GM23338 (cell line): ENCODE measurements at regions not wholly inside any gene's neighbourhood (a gene's known extent, or its start where the extent isn't known, plus 50 kb on each side); places are given as distances from the start of the nearest gene placed in this dataset.

Experiments
- ATAC-seq: fragments of 200-7000 bp; cut with Tn5 transposase; 3 replicates; pipeline ENCODE4 v1.9.1; 2020
- DNase-seq: peaks from one replicate; pipeline ENCODE4 v3.0.0-alpha.2; 2015; ENCODE audit warnings: low spot score
- H2AFZ ChIP-seq: fragments of 200-600 bp; sonication (generic); 2 replicates; pipeline ENCODE4 v1.8.0; 2016; ENCODE audit warnings: antibody characterized with exemption, mild to moderate bottlenecking, moderate library complexity
- H3F3A ChIP-seq: fragments of 200-600 bp; sonication (generic); replicated peaks from 2 replicates; pipeline ENCODE4 v1.8.0; 2017; ENCODE audit warnings: antibody characterized with exemption, mixed run types, low read depth
- H3K27ac ChIP-seq: fragments of 200-600 bp; sonication (generic); 2 replicates; pipeline ENCODE4 v1.6.1; 2016; ENCODE audit warnings: low read depth
- H3K27me3 ChIP-seq: fragments of 200-600 bp; sonication (generic); 2 replicates; pipeline ENCODE4 v1.8.0; 2016; ENCODE audit warnings: mild to moderate bottlenecking, mixed run types, moderate library complexity; ENCODE audit not compliant: insufficient read depth
- H3K36me3 ChIP-seq: fragments of 200-600 bp; sonication (generic); 2 replicates; pipeline ENCODE4 v1.8.0; 2016; ENCODE audit warnings: mild to moderate bottlenecking; ENCODE audit not compliant: insufficient read depth
- H3K4me1 ChIP-seq: fragments of 200-600 bp; sonication (generic); 2 replicates; pipeline ENCODE4 v1.8.0; 2016; ENCODE audit warnings: mild to moderate bottlenecking, moderate library complexity; ENCODE audit not compliant: insufficient read depth
- H3K4me2 ChIP-seq: fragments of 200-600 bp; sonication (generic); 2 replicates; pipeline ENCODE4 v1.7.1; 2017; ENCODE audit warnings: mixed run types
- H3K4me3 ChIP-seq: fragments of 200-600 bp; sonication (generic); 2 replicates; pipeline ENCODE4 v1.6.1; 2016; ENCODE audit warnings: mixed run types
- H3K79me2 ChIP-seq: fragments of 200-600 bp; sonication (generic); replicated peaks from 2 replicates; pipeline ENCODE4 v1.8.0; 2017; ENCODE audit warnings: mild to moderate bottlenecking; ENCODE audit not compliant: insufficient read depth
- H3K9me2 ChIP-seq: fragments of 200-600 bp; sonication (generic); 2 replicates; pipeline ENCODE4 v1.8.0; 2017; ENCODE audit not compliant: insufficient read depth
- H4K20me1 ChIP-seq: fragments of 200-600 bp; sonication (generic); replicated peaks from 2 replicates; pipeline ENCODE4 v1.8.0; 2017; ENCODE audit warnings: mild to moderate bottlenecking; ENCODE audit not compliant: insufficient read depth
- H3K27ac Mint-ChIP-seq: 2 replicates; pipeline ENCODE4 v1.8.0; 2020; ENCODE audit warnings: inconsistent platforms, mild to moderate bottlenecking, moderate library complexity, mixed read lengths
- H3K27me3 Mint-ChIP-seq: 3 replicates; pipeline ENCODE4 v1.8.0; 2022; ENCODE audit warnings: low read depth, mild to moderate bottlenecking, moderate library complexity, mixed read lengths, inconsistent platforms; ENCODE audit not compliant: insufficient read depth, poor library complexity
- H3K36me3 Mint-ChIP-seq: 3 replicates; pipeline ENCODE4 v1.8.0; 2021; ENCODE audit warnings: low read depth, mild to moderate bottlenecking, inconsistent platforms, moderate library complexity, mixed read lengths
- H3K4me1 Mint-ChIP-seq: 3 replicates; pipeline ENCODE4 v1.8.0; 2020; ENCODE audit warnings: mild to moderate bottlenecking, inconsistent platforms, mixed read lengths
- H3K4me3 Mint-ChIP-seq: 3 replicates; pipeline ENCODE4 v1.8.0; 2021; ENCODE audit warnings: moderate library complexity, mild to moderate bottlenecking, inconsistent platforms, mixed read lengths
- H3K9me3 Mint-ChIP-seq: 3 replicates; pipeline ENCODE4 v1.8.0; 2020; ENCODE audit warnings: moderate library complexity, mild to moderate bottlenecking, inconsistent platforms, mixed read lengths
- CREB1 ChIP-seq: fragments of 250-450 bp; sonication (Bioruptor Pico); IDR thresholded peaks from 2 replicates; pipeline ENCODE4 v1.5.0; 2020; ENCODE audit warnings: low read depth, mild to moderate bottlenecking, moderate library complexity
- ETS1 ChIP-seq: IDR thresholded peaks from 2 replicates; pipeline ENCODE4 v1.6.1; 2016; ENCODE audit warnings: antibody characterized with exemption
- EZH2 ChIP-seq: fragments of 200-600 bp; sonication (generic); IDR thresholded peaks from one replicate; pipeline ENCODE4 v1.8.0; 2017; ENCODE audit warnings: antibody characterized with exemption, mild to moderate bottlenecking, low read depth; ENCODE audit not compliant: unreplicated experiment
- EZH2phosphoT487 ChIP-seq: fragments of 200-600 bp; sonication (generic); IDR thresholded peaks from one replicate; pipeline ENCODE4 v1.8.1; 2018; ENCODE audit warnings: antibody characterized with exemption; ENCODE audit not compliant: unreplicated experiment
- JUNB ChIP-seq: IDR thresholded peaks from one replicate; pipeline ENCODE4 v1.6.1; 2016; ENCODE audit warnings: antibody characterized with exemption; ENCODE audit not compliant: unreplicated experiment
- NANOG ChIP-seq: IDR thresholded peaks from 2 replicates; pipeline ENCODE4 v1.6.1; 2016; ENCODE audit warnings: antibody characterized with exemption, borderline replicate concordance
- POLR2AphosphoS5 ChIP-seq: IDR thresholded peaks from 2 replicates; pipeline ENCODE4 v1.6.1; 2016; ENCODE audit warnings: antibody characterized with exemption, low read depth
- STAT1 ChIP-seq: IDR thresholded peaks from one replicate; pipeline ENCODE4 v1.6.1; 2016; ENCODE audit warnings: antibody characterized with exemption; ENCODE audit not compliant: unreplicated experiment
- ZNF114 ChIP-seq: fragments of 250-450 bp; sonication (Bioruptor Pico); IDR thresholded peaks from 2 replicates; pipeline ENCODE4 v1.5.0; 2020; ENCODE audit warnings: mild to moderate bottlenecking, moderate library complexity
- ZNF331 ChIP-seq: fragments of 250-450 bp; sonication (Bioruptor Pico); IDR thresholded peaks from 2 replicates; pipeline ENCODE4 v1.5.0; 2020; ENCODE audit warnings: low read depth, mild to moderate bottlenecking, moderate library complexity
- TF ChIP-seq, protein P1 (sequence below): IDR thresholded peaks from one replicate; pipeline ENCODE4 v1.6.1; 2018; ENCODE audit warnings: antibody characterized with exemption; ENCODE audit not compliant: unreplicated experiment
- TF ChIP-seq, protein P2 (sequence below), 2 experiments: fragments of 200-600 bp in 1 of 2; sonication (generic) in 1 of 2; conservative IDR thresholded peaks; 2 replicates each; pipeline versions ENCODE4 v1.5.1 to v1.6.1; 2016 to 2017; ENCODE audit warnings: antibody characterized with exemption in 2 of 2, low read depth in 2 of 2, mild to moderate bottlenecking in 2 of 2, moderate library complexity in 1 of 2

GRCh38 chr10:10403762-10404161, 613.9 kb upstream of the CELF2 start:
- H3K4me1 ChIP-seq, result no peaks in the 10 kb centered on the region
- no peak for DNase-seq
- no peak overlapping the region for H3K27ac Mint-ChIP-seq
- no peaks in the 10 kb centered on the region for H3K27me3 ChIP-seq
- H3K4me3 ChIP-seq, result no peak overlapping the region
- no peaks in the 10 kb centered on the region for H3K79me2 ChIP-seq
- no peak for TF ChIP-seq JUNB
- TF ChIP-seq NANOG, result no peak
- TF ChIP-seq ZNF331, result no peak
- 0 out of 3 replicates have a peak, but pooled peaks cover 2% of the 10 kb centered on the region for H3K36me3 Mint-ChIP-seq
- H3F3A ChIP-seq, result no peaks in the 10 kb centered on the region
- H3K4me1 Mint-ChIP-seq, result no peaks in the 10 kb centered on the region
- no peaks in the 10 kb centered on the region for H4K20me1 ChIP-seq
- H3K9me2 ChIP-seq, result peaks cover 12% of the 10 kb centered on the region
- H3K9me3 Mint-ChIP-seq, result no peaks in the 10 kb centered on the region; the same call in 2 of the 3 replicates
- ATAC-seq, result no peak
- 0 out of 2 replicates have a peak overlapping the region, but pooled peaks have one; percentile 14 for H2AFZ ChIP-seq
- no peak overlapping the region for H3K4me2 ChIP-seq
- H3K4me3 Mint-ChIP-seq, result no peak overlapping the region
- H3K36me3 ChIP-seq, result no peaks in the 10 kb centered on the region
- H3K27ac ChIP-seq, result no peak overlapping the region
- H3K27me3 Mint-ChIP-seq, result no peaks in the 10 kb centered on the region

DNA sequence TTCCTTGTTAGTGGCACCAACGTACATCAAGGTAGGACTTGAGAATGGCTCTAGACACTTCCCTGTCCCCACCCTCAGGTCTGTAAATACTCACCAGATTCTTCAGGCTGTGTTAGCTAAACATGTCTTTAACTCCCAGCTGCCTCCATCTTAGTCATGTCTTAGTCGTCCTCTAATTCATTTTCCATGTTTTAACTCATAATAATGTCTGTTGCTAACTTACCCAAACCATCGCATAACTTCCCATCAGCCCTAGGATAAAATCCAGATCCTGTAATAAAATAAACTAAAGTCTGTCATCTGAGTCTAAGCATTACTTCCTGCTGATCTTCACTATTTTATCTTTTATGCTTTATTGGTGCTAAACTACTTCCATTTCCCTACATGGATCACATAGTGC, 600.0 kb upstream of the CELF2 start:
- Mint-ChIP-seq H3K27me3 (no peaks in the 10 kb centered on the region), H3K9me3 (no peaks in the 10 kb centered on the region), H3K4me1 (peaks cover 12% of the 10 kb centered on the region), H3K27ac (no peak overlapping the region), H3K36me3 (no peaks in the 10 kb centered on the region), H3K4me3 (no peak overlapping the region)
- Histone ChIP-seq H3K9me2 (peaks cover 15% of the 10 kb centered on the region; the same call in 1 of the 2 replicates), H3K79me2 (no peaks in the 10 kb centered on the region), H3F3A (no peaks in the 10 kb centered on the region), H3K27ac (no peak overlapping the region), H3K36me3 (no peaks in the 10 kb centered on the region), H3K4me1 (peaks cover 13% of the 10 kb centered on the region), H3K27me3 (no peaks in the 10 kb centered on the region), H2AFZ (peak overlapping the region; percentile 66; the same call in 1 of the 2 replicates), H4K20me1 (no peaks in the 10 kb centered on the region), H3K4me2 (peak overlapping the region; percentile 54; the same call in 1 of the 2 replicates), H3K4me3 (no peak overlapping the region)
- DNase-seq (no peak), ATAC-seq (no peak)
- TF ChIP-seq POLR2AphosphoS5 (no peak), EZH2 (no peak), ETS1 (no peak), NANOG (no peak), ZNF114 (CRISPR knock-in tag) (no peak), ZNF331 (no peak), EZH2phosphoT487 (no peak), STAT1 (no peak), JUNB (no peak), CREB1 (CRISPR knock-in tag) (no peak)
- TF ChIP-seq, protein P1, sequence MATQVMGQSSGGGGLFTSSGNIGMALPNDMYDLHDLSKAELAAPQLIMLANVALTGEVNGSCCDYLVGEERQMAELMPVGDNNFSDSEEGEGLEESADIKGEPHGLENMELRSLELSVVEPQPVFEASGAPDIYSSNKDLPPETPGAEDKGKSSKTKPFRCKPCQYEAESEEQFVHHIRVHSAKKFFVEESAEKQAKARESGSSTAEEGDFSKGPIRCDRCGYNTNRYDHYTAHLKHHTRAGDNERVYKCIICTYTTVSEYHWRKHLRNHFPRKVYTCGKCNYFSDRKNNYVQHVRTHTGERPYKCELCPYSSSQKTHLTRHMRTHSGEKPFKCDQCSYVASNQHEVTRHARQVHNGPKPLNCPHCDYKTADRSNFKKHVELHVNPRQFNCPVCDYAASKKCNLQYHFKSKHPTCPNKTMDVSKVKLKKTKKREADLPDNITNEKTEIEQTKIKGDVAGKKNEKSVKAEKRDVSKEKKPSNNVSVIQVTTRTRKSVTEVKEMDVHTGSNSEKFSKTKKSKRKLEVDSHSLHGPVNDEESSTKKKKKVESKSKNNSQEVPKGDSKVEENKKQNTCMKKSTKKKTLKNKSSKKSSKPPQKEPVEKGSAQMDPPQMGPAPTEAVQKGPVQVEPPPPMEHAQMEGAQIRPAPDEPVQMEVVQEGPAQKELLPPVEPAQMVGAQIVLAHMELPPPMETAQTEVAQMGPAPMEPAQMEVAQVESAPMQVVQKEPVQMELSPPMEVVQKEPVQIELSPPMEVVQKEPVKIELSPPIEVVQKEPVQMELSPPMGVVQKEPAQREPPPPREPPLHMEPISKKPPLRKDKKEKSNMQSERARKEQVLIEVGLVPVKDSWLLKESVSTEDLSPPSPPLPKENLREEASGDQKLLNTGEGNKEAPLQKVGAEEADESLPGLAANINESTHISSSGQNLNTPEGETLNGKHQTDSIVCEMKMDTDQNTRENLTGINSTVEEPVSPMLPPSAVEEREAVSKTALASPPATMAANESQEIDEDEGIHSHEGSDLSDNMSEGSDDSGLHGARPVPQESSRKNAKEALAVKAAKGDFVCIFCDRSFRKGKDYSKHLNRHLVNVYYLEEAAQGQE, result no peak
- TF ChIP-seq, protein P2, sequence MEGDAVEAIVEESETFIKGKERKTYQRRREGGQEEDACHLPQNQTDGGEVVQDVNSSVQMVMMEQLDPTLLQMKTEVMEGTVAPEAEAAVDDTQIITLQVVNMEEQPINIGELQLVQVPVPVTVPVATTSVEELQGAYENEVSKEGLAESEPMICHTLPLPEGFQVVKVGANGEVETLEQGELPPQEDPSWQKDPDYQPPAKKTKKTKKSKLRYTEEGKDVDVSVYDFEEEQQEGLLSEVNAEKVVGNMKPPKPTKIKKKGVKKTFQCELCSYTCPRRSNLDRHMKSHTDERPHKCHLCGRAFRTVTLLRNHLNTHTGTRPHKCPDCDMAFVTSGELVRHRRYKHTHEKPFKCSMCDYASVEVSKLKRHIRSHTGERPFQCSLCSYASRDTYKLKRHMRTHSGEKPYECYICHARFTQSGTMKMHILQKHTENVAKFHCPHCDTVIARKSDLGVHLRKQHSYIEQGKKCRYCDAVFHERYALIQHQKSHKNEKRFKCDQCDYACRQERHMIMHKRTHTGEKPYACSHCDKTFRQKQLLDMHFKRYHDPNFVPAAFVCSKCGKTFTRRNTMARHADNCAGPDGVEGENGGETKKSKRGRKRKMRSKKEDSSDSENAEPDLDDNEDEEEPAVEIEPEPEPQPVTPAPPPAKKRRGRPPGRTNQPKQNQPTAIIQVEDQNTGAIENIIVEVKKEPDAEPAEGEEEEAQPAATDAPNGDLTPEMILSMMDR (conservative IDR thresholded peaks at IDR 0.05; ENCODE audit: low read depth in 2 of 2), result no peak
